Sigmoid colon (tissue), 4 donors: ENCODE measurements at regions not wholly inside any gene's neighbourhood (a gene's known extent, or its start where the extent isn't known, plus 50 kb on each side); places are given as distances from the start of the nearest gene placed in this dataset.

Experiments used
- EP300 ChIP-seq, 4 donors: sonication (generic); formaldehyde crosslinking; IDR thresholded peaks; one replicate each; pipeline ENCODE4 v1.6.1; 2017; ENCODE audit warnings: antibody characterized with exemption in 4 of 4
- POLR2A ChIP-seq, 2 donors: fragments of 450-650 bp; IDR thresholded peaks; one replicate each; pipeline ENCODE4 v1.6.1; 2016; ENCODE audit warnings: antibody characterized with exemption in 2 of 2, mild to moderate bottlenecking in 2 of 2, moderate library complexity in 2 of 2
- POLR2AphosphoS5 ChIP-seq, 4 donors: sonication (generic); formaldehyde crosslinking; IDR thresholded peaks; one replicate each; pipeline ENCODE4 v1.6.1; 2017; ENCODE audit warnings: antibody characterized with exemption in 4 of 4
- TF ChIP-seq, protein P1 (sequence below), 4 experiments: fragments of 450-650 bp in 3 of 4; fragments of 200-600 bp in 1 of 4; IDR thresholded peaks; one replicate each; pipeline ENCODE4 v1.5.1; 2016 to 2019; ENCODE audit warnings: antibody characterized with exemption in 4 of 4, mild to moderate bottlenecking in 3 of 4, moderate library complexity in 2 of 4

DNA sequence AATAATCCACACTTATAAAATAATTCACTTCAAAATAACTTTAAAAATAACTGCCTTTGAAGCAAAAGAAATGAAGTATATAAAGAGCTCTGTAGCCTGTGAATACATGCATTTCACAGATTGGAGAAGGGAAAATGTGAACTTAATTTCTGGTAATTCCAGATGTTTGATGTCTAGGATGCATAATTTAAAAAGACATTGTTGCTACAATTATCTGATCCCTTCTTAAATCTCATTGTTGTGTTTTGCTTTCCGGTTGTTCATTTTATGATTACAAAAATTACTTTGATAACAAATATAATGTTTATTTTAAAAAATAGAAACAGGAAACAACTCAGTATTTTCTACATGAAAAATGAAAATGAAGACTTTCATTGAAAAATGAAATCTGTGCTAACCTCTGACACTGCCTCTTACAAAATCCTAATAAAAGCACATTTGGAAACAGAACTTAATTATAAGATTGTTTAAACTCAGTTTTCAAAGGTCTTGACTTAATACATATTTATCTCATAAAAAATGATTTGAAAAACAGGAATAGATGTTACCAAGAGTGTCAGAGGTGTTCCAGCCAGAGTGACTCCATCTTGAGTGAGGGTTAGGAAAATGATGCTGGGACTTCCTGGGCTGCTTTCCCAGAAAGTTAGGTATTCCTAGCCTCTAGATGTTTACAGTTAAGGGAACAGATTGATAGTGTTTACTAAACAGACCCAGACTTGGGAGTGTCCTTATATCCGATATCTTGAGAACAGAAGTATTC, 516.6 kb upstream of the SEMA3D start:
- TF ChIP-seq POLR2AphosphoS5 (IDR thresholded peaks at IDR 0.05), result no peak
- TF ChIP-seq, protein P1, sequence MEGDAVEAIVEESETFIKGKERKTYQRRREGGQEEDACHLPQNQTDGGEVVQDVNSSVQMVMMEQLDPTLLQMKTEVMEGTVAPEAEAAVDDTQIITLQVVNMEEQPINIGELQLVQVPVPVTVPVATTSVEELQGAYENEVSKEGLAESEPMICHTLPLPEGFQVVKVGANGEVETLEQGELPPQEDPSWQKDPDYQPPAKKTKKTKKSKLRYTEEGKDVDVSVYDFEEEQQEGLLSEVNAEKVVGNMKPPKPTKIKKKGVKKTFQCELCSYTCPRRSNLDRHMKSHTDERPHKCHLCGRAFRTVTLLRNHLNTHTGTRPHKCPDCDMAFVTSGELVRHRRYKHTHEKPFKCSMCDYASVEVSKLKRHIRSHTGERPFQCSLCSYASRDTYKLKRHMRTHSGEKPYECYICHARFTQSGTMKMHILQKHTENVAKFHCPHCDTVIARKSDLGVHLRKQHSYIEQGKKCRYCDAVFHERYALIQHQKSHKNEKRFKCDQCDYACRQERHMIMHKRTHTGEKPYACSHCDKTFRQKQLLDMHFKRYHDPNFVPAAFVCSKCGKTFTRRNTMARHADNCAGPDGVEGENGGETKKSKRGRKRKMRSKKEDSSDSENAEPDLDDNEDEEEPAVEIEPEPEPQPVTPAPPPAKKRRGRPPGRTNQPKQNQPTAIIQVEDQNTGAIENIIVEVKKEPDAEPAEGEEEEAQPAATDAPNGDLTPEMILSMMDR (IDR thresholded peaks at IDR 0.05), result no peak
- TF ChIP-seq POLR2A (IDR thresholded peaks at IDR 0.05), result no peak
- TF ChIP-seq EP300 (IDR thresholded peaks at IDR 0.05), result no peak
